NCI-H1092 (cell line): ENCODE measurements at regions not wholly inside any gene's neighbourhood (a gene's known extent, or its start where the extent isn't known, plus 50 kb on each side); places are given as distances from the start of the nearest gene placed in this dataset.

ENCODE experiments used
- DNase-seq: peaks from one replicate; lab custom pipeline; 2025; lab: John Stamatoyannopoulos, UW

DNA sequence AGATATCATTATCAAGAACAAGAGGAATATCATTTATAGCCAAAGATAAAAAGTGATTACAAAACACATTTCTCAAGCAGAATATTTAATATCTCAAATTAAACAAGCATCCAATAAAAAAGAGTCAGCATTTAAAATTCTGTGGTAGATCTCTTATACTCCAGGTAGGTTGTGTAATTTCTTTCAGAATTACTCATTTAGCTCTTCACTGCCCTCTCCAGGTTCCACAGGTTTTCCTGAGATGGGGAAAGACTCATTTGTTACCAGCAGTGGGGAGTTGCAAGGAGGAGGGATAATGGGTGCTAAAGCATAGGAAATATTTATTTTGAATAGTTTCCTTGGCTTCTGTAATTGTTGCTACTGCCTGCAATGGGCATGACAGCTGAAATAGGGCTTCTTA, 83.1 kb upstream of the RASGRP1 start:
- no peak for DNase-seq

GRCh38 chr15:38648121-38648843, 83.7 kb upstream of the RASGRP1 start:
- no peak for DNase-seq

- no peak for DNase-seq
Observed at GRCh38 chr15:38650384-38650783, 85.8 kb upstream of the RASGRP1 start.

DNA sequence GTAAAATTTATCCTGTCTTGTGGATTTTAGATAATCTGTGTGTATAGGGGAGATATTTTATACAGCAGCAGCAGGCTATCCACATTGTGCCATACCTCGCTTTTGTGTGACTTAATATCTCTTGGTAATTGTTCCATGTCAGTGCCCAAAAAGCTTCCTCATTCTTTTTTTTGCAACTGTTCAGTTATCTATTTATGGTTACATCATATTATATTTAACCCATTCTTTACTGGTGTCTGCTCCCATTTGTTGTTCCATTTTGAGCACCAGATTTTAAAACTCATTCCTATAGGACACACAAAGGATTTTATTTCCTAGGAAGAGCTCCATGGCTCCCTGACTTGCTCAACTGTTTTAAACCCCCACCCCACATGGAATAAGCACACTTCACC, 86.3 kb upstream of the RASGRP1 start:
- DNase-seq: no peak

GRCh38 chr15:38651328-38652038, 86.9 kb upstream of the RASGRP1 start:
- DNase-seq: no peak

GRCh38 chr15:38652183-38652794, 87.7 kb upstream of the RASGRP1 start:
- DNase-seq: no peak

- no peak for DNase-seq
Observed at GRCh38 chr15:38652998-38653397, 88.4 kb upstream of the RASGRP1 start.

DNA sequence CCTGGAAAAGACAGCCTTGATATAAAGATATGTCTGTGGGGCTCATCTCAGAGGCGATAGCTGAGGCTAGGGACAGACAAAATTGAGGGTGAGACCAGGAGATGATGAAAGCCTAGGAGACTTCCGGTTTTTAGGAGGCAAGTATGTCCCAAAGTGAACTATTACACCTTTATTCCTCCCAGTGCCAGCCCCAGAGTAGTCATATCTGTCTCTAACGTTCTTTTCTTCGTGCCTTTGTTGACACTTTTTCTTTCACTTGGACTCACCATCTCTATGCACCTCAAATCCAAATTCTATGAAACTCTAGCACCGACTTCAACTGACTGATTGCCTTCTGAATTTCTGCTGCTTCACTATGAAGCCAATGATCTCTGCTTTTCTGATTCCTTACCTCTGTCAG, 93.8 kb upstream of the RASGRP1 start:
- no peak for DNase-seq

DNA sequence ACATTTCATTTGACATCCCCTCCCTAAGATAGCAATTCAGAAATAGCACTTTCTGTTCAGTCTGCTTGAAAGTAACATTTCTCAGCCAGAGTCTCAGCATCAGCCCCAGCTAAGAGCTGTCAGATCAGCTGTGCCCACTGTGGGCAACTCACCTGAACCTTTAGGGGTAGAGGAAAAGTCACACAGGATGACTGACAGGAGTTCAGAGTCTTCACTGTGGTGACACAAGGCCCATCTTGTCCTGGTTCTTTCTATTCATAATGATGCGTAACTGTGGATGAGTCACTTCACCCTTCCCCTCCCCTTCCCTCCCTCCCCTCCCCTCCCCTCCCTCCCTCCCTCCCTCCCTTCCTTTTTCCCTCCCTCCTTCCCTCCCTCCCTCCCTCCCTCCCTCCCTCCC, 96.1 kb upstream of the RASGRP1 start:
- no peak for DNase-seq

- DNase-seq: no peak
Observed at GRCh38 chr15:38662033-38662802, 97.6 kb upstream of the RASGRP1 start.

GRCh38 chr15:38662805-38663204, 98.2 kb upstream of the RASGRP1 start:
- DNase-seq: no peak

- DNase-seq: no peak
Observed at GRCh38 chr15:38665586-38666305, 101.1 kb upstream of the RASGRP1 start.

DNA sequence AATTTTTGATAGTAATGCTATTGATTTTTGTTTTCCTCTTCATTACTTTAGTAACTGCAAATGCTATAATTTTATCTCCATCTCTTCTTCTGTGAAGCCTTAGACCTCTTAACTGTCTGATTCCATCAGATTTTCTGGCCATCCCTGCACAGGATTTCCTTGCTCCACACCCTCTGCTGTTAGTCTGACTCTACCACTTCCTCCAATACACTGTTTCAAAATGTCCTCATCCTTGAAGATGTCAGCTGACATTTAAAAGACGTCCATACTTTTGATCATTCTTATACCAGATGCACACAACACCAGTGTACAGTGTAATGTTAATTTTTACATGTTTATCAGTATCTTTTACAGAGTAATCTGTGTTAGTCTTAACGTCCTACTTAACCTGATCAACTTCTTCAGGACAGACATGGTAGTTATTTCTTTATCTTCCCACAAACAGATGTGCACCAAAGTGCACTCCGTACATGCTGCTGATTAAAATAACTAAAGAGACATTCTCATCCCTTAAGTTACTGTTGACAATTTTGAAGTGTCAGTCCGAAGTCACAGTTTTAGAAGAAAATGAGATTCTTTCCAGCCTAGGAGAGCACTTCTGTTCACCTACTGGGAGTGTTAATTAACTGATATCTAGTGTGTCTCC, 102.4 kb upstream of the RASGRP1 start:
- no peak for DNase-seq

- DNase-seq: no peak
Observed at GRCh38 chr15:38667890-38668850, 103.6 kb upstream of the RASGRP1 start.

- no peak for DNase-seq
Observed at GRCh38 chr15:38668898-38669391, 104.3 kb upstream of the RASGRP1 start.

DNA sequence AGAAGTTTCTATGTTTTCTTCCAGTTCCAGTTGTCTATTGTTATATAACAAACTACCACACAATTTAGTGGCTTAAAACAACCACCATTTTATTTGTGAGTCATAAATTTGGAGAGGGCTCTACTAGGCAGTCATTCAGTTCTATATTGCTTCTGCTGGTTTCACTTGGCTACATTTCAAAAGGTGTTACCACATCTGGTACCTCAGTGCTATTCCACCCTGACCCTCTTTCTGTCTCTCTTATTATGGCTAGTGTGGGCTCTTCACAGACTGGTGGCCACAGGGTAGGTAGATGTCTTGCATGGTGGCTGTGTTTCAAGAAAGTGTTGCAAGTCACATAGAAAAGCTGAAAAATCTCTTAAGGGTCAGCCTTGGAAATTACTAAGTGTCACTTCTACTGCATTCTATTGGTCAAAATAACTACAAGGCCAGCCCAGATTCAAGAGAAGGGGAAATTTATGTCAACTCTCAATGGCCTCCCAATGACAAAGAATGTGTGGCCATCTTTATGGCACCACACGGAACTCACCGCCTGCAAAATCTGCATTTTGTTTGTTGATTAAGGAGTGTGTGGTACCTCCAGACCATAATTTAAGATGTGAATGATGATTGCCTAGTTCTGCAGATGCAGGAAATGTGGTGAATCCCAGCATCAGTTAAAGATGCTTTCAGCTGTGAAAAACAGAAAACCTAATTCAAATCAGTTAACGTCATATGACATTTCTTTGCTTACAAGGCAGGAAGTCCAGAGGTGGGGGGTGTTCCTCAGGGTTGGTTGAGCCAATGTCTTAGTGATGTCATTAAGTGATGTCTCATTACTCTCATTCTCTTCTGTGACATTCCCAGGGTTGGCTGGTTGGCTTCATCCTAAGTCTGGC, 105.8 kb upstream of the RASGRP1 start:
- no peak for DNase-seq

GRCh38 chr15:38671006-38671387, 106.4 kb upstream of the RASGRP1 start:
- no peak for DNase-seq

DNA sequence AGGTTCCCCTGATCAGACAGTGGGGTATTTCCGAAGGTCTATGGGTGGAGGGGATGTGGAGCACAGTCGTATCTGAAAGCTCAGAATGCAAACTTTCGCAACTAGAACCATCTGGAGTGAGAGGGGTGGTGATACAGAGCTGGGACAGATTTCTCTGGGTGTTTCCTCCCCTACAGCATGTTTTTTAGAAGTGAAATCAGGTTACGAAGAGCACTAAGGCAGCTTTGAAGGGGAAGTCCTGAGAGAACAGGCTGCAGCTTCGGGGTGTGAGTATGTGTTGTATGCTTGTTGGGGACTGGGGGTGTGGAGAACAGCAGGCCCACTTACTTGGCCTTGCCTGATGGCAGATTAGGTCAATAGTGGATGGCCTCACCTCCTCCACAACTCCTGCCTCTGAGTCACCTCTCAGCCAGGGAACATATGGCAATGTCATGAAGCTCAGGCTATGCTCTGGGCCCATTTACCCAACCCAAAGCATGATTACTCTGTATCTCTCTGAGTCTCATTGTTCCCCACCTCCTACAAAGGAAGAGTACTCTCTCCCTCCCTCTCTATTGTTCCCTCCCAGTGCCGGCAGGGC, 107.2 kb upstream of the RASGRP1 start:
- no peak for DNase-seq

DNA sequence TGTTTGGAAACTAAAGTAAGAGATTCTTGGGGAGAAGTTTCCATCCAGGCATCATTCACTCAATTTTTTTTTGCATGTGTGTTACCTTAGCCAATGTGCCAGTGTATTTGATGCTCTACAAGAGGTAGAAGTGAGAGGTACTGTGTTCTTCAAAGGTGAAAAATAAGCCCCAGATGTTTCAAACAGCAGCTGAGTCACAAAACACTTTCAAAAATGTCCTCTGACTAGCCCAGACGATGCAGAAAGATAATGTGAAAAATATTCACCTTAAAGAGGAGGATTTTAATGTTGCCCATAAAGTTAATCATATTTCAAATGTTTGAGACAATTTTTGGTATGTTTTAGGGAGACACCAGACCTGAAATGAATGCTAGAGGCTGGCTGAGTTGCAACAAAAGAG, 107.7 kb upstream of the RASGRP1 start:
- DNase-seq: no peak
